PFSK-1 (cell line): ENCODE measurements at regions not wholly inside any gene's neighbourhood (a gene's known extent, or its start where the extent isn't known, plus 50 kb on each side); places are given as distances from the start of the nearest gene placed in this dataset.

Source experiments
- POLR2AphosphoS5 ChIP-seq: IDR thresholded peaks from 2 replicates; pipeline ENCODE4 v1.6.1; 2012; ENCODE audit warnings: low read depth, mild to moderate bottlenecking, control low read depth, low read length, moderate library complexity
- TAF1 ChIP-seq: IDR thresholded peaks from 2 replicates; pipeline ENCODE4 v1.6.1; 2012; ENCODE audit warnings: low read length, control low read depth, borderline replicate concordance; ENCODE audit not compliant: insufficient read depth
- TF ChIP-seq, protein P1 (sequence below), 2 experiments: IDR thresholded peaks; 2 replicates each; pipeline versions ENCODE4 v1.6.1 to v1.8.0; 2011 to 2012; ENCODE audit warnings: low read depth in 2 of 2, low read length in 2 of 2, control low read depth in 1 of 2, inconsistent platforms in 1 of 2, mild to moderate bottlenecking in 1 of 2, moderate library complexity in 1 of 2; ENCODE audit not compliant: insufficient read depth in 1 of 2

DNA sequence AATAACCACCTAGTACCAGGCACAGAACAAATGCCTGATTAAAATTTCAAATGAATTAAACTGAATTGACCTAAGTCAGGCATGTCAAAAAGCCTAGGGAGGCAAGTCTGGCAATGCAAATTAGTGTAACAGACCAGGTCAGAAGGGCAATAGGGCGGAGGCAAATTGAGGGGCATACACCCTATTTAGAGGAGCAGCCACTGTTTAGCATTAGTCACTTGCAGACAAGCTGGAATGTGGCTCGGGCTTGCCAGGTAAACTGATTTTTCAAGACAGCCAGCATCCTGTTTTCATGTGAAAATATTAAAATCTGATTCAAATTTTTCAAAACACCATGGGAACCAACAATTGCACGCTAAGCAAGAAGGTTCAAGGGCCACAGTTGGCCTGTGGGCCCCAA, 160.3 kb downstream of the EN1 start:
- TF ChIP-seq, protein P1, sequence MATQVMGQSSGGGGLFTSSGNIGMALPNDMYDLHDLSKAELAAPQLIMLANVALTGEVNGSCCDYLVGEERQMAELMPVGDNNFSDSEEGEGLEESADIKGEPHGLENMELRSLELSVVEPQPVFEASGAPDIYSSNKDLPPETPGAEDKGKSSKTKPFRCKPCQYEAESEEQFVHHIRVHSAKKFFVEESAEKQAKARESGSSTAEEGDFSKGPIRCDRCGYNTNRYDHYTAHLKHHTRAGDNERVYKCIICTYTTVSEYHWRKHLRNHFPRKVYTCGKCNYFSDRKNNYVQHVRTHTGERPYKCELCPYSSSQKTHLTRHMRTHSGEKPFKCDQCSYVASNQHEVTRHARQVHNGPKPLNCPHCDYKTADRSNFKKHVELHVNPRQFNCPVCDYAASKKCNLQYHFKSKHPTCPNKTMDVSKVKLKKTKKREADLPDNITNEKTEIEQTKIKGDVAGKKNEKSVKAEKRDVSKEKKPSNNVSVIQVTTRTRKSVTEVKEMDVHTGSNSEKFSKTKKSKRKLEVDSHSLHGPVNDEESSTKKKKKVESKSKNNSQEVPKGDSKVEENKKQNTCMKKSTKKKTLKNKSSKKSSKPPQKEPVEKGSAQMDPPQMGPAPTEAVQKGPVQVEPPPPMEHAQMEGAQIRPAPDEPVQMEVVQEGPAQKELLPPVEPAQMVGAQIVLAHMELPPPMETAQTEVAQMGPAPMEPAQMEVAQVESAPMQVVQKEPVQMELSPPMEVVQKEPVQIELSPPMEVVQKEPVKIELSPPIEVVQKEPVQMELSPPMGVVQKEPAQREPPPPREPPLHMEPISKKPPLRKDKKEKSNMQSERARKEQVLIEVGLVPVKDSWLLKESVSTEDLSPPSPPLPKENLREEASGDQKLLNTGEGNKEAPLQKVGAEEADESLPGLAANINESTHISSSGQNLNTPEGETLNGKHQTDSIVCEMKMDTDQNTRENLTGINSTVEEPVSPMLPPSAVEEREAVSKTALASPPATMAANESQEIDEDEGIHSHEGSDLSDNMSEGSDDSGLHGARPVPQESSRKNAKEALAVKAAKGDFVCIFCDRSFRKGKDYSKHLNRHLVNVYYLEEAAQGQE (IDR thresholded peaks at IDR 0.05; ENCODE audit: insufficient read depth in 1 of 2, low read depth in 2 of 2, low read length in 2 of 2) = no peak
- TF ChIP-seq TAF1 (no peak), POLR2AphosphoS5 (no peak)
